NCI-H69 (cell line): ENCODE measurements at regions not wholly inside any gene's neighbourhood (a gene's known extent, or its start where the extent isn't known, plus 50 kb on each side); places are given as distances from the start of the nearest gene placed in this dataset.

Source experiments
- DNase-seq: peaks from one replicate; lab custom pipeline; 2025; lab: John Stamatoyannopoulos, UW

DNA sequence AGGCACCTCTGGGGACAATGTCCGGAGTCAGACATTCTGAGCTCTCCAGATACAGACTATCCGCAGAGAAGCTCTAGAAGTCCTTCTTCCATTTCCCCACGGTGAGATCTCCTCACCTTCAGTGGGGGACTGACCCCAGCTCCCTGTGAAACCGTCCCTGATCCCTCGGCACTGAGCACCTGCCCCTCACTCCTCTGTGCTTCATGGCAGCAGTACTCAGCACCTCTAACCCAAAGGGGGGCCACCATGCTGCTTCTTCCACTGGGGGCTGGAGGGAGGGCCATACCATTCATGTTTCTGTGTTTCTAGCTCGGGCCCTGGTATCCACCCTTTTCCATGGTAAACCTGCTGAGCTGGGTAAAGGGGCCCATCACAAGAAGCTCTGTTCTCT lies 321.7 kb downstream of the BRD1 start:
- DNase-seq = no peak

DNA sequence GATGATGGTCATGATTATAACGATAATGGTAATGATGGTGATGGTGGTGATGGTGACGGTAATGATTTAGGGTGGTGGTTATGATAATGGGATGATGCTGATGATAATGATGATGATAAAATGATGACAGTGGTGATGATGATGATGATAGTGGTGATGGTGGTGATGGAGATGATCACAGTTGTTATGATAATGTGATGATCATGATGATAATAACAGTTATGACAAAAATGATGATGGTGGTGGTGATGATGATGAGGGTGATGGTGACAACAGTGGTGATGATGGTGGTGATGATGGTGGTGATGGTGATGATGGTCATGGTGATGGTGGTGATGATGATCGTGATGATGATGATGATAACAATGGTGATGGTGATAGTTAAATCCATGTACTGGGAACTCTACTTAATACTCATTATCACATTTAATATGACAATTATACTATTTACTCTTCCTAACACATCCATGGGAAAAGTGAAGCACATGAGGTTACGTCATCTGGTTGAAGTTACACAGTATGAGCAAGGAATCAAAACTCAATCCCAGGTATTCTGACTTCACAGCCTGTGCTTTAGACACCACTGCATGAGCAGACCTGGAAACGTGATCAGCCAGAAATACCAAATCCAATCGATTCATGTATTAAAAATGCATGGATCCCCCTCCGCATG lies 322.2 kb downstream of the BRD1 start:
- no peak for DNase-seq

DNA sequence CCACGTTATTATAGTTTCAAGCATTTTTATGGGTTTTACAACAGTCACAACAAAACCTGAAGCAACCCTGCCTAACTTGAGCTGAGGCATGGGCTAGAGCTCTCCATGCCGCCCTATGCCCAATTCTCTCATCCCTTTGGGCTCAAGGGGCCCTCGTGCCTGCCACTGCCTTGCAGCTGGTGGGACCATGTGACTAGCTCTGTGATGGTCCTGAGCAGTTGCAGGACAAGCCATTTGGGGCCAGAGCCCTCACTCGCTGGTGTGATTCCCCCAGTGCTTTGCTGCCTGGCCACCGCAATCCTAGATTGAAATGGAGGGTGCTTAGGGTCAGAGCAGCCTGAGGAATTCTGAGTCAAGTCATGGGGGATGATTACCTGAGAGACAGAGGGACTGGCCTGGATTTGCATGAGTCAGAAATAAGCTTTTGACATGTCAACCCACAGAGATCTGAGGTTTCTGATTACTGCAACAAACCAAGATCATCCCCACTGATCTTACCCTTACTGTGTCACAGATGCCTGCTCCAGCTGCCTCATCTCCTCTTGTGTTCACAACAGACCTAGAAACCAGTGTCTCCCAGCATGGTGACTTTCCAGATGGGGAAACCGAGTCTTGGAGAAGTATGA lies 323.7 kb downstream of the BRD1 start:
- DNase-seq = no peak

DNA sequence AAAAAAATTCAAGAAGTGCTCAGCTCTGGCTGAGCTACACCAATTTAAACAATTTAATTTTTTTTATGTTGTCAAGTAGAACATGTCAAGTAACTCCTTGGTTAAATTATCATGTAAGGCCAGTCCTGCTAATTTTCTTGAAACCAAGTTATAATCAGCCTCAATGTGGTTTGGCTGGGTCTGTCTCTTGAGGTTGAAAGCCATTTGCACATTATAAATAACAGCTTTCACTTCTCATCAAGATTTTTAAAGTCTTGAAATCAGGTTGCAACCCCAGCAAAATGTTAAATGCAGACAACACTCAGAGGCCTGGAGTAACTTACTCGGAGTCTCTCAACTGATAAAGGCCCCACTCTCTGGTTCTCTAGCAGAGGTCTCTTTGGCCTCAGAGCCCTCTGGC lies 324.4 kb downstream of the BRD1 start:
- no peak for DNase-seq

DNA sequence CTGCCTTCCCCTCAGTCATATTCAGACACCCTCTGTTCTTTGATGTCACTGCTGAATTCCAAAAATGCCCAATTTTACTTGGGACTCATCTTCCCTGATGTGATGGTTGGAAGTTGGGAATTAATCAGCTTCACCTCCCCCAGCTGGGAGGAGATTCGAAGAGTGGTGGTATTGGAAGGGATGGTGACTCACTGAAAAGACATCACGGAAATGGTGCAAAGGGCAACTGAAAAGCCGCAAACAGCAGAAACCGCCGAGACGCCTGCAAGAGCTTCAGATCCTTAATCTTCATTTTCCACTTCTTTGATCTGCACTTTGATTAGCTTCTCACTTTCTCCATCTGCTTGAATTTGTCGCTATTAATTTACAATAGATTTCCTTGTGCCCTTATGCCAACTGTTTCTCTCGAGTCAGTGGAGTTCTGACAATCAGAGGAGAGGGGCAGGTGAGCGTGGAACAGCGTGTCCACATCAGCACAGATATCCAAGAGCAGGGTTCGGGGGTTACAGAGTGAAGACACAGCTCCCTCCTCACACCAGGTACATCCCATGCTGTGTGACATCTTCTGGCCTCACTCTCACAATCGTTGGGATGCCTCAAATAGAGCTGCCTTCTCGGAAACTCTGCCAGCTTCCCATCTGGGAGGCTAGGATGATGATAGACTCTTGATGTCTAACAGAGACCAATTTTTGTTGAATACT lies 325.4 kb downstream of the BRD1 start:
- no peak for DNase-seq

DNA sequence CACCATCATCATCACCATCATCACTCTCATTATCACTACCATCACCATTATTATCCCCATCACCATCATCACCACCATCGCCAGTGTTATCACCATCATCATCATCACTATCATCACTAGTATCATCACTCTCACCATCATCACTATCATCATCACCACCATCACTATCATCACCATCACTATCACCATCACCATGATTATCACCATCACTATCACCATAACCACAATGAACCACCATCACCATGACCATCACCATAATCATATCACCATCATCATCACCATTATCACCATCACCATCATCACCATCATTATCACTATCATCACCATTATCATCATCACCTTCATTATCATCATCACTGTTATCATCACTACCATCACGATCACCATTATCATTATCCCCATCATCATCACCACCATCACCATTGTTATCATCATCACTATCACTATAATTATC lies 326.7 kb downstream of the BRD1 start:
- DNase-seq = no peak

DNA sequence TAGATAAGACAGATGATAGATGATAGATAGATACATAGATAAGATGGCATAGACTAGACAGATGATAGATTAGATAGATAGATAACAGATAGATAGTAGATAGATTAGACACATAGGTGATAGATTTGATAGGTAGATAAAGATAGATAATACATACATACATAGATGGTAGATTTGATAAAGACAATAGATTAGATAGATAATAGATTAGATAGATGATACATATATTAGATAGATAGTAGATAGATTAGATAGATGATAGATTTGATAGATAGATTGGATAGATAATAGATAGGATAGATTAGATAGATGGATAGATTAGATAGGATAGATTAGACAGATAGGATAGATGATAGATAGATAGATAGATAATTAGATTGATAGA lies 327.6 kb downstream of the BRD1 start:
- DNase-seq = no peak

DNA sequence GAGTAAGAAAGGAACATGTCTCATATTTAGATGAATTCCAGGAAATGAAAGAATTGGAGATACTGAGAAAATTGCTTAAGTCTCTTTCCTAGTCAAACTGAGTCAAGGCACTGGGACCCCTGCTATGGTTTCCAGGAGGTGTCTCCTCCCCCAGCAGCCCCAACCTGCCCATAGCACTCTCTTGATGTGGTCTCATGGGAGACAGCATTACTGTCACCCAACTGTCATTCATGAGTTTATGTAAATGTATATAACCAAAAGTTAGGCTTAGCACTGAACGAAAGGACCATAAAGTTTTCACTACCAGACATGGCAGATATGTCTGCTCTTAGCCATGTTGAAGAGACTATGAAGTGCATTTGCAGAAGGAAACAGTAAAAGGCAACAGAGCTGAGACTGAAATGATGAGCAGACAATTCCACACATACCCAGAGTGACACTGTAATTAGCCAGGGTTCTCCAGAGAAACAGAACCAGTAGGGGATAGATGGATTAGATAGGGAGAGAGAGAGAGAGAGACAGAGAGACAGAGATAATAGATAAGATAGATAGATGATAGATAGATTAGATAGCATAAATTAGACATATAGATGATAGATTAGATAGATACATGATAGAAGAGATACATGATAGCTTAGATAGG lies 328.1 kb downstream of the BRD1 start:
- no peak for DNase-seq

DNA sequence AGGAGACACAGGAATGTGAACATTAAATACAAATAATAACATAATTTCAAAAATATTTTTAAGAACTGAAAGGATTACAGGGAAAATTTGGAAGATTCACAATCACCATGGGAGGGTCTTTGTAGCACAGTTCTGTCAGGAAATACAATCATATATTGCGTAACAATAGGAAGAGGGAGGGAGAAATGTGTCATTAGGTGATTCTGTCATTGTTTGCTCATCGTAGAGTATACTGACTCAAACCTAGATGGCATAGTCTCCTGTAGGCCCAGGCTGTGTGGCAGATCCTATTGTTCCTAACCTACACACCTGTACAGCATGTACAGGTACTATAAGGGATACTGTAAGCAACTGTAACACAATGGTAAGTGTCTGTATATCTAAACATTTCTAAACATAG lies 330.4 kb downstream of the BRD1 start:
- DNase-seq = peak; percentile 4

DNA sequence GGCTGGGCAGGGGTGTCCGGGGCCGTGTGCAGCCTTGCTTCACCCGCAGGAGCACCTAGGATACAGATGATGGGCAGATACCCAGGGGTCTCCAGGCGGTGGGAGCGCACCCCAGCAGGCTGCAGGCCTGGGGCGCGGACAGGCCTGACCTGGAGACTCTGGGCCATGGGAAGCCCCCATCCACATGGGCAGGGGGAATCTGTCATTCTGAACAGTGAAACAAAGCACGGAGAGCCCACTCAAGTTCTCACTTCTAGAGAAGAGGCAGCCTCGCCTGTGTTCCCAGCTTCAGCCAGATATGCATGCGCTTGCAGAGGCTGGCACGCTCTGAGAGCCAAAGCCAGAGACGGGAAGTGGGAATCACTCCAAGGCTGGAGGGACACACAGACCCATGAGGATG lies 333.1 kb downstream of the BRD1 start:
- DNase-seq = no peak

DNA sequence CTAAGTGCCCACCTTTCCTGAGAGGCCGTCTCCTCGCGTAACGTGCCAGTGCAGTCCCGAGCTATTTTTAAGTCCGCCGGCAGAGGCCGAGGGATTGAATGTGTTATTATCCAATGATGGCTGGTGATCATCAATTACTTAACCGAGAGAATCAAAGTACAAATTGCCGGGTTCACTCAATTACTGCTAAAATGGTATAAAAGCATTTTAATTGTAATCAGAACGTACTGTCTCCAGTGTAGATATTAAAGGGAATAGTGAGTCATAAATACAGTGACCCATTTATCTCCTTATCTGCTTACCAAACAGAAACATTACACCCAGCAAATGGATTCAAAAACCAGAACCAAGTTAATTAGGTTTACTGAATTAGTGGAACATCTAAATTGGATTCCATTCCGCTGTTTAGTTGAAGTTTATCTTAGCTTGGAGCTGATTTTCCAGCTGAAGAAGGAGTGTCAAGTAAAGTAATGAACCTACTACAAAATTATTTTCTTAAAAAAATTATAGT lies 334.9 kb downstream of the BRD1 start:
- no peak for DNase-seq

DNA sequence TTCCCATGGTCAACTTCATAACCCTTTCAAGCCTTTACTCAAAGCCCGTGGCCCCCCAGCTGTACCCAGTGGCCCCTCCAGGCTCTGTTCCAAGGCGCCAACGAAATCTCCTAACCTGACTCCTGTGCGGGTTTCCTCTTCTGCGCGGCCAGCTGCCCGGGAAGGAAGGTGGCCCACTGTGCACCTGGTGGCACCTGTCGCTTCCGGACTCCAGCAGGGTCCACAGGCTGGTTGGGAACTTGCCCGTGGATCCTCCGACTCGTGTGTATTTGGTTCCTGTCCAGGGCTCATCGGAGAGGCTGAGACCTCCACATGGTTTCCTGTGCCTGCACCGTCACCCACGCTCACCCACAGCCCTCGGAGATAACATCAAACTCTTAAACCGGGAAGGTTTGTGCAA lies 335.4 kb downstream of the BRD1 start:
- DNase-seq = no peak

DNA sequence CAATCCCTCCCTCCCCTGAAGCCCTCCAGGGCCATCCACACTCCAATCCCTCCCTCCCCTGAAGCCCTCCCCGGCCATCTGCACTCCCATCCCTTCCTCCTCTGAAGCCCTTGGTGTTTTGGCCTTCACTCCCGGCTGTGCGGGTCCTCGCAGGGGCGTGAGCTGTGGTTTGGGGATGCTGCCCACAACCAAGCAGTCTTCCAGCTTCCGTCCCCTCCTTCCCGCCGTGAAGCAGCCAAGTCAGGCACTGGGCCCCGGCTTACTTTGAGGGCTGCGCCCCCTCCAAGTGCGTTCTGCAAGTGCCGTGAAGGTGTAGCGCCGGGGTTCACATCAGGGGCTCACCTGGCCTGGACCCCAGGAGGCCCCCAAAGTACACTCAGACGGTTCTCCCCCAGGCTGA lies 335.9 kb downstream of the BRD1 start:
- no peak for DNase-seq

DNA sequence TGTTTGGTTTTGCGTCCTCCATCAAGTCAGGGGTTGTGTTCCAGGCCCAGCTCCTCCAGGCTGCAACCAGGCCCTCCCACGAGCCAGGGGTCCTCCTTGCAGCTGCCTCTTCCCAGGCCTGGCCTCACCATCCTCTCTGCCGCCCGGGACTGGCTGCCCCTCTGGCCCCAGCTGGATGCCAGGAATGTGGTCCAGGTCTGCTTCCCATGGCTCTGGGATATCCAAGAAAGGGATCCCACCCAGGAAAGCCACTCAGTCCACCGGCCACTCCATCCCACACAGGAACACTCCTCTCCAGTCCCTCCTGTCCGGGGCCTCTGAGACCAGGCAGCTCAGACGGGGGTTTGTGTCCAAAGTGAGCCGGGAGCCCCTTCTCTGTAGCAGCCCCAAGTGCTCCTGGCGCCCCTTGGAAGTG lies 336.4 kb downstream of the BRD1 start:
- no peak for DNase-seq

DNA sequence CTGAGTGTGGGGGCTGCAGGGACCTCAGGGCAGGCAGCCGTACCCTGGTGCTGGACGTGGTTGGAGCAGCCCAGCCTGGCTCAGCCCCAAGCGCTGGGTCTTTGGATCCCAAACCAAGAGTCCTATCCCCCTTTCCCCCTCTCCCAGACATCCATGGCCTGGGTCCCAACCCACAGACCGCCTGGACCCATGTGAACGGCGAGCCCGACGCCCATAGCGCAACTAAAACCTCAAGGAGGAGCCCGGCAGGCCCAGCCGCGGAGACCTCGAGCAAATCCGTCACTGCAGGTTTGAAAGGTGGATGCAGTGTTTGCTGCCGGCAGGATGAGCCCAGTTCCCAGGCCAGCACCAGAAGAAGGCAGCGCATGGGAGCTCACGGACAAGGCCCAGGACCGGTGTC lies 337.0 kb downstream of the BRD1 start:
- no peak for DNase-seq

DNA sequence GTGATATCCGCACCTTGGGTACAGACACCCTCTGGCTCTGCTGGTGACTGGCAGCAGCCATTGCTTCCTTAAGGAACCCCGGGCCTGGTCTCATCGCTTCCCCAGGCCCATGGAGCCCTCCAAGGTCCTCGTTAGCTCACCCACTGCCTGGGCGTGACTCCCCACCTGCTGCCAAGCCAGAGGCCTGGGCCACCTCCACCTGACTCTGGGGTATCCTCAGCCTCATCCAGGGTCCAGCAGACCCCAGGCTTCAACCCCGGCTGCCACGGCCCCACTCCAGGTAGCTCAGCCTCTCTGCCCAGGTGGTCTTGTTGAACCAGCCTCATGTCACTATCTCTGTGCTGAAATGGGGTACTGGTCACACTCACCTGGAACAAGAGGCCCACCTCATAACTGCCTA lies 337.9 kb downstream of the BRD1 start:
- DNase-seq = no peak

DNA sequence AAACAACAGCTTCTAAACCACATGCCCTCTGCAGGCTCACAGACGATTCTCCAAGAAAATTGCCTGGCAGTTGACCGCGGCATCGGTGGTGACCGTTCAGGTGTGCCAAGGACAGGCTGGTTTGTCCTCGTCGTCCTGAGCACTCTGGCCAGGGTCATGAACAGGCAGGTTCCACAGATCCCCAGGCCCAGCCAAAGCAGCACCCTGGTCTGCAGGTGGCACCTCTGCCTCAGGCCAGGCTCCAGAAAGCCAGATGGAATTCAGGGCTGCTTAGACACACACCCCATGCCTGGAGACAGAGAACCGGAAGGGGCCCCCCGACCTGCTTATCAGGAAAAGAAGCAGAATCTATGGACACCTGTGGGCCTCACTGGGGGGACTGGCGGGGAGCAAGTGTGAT lies 338.7 kb downstream of the BRD1 start:
- no peak for DNase-seq

DNA sequence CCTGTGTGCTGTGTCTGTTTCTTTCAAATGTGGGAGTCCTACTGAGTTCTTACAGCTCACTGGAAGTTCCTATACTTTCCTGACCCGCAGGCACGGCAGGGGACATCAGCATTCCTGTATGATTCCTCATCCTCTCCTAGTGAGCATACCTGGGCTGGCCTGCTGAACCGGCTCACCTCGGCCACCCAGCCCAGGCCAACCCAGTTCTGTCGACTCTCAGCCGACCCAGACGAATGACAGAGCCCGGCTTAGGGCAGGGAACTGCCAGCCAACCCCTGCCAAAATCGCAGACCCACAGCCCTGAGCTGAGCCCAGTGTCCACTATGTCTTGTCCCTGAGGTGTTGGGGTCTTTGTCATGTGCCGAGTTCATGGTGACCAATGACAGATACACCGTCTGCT lies 339.7 kb downstream of the BRD1 start:
- DNase-seq = no peak

DNA sequence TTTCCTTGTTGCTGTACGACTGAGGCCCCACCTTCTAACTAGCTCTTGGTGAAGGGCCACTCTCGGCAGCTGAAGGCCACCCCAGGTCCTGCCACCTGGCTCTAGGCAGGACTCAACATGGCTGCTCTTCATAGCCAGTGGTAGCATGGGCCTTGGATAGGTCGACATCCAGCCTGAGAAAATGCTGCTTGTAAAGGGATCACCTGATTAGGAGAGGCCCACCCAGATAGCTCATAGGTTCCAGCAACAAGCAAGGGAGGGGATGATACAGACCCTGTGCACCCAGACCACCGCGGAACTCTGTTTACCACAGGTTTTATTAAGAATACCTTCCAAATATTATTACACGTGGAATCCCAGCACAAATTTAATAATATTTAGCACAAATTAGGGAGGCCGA lies 341.4 kb downstream of the BRD1 start:
- no peak for DNase-seq

DNA sequence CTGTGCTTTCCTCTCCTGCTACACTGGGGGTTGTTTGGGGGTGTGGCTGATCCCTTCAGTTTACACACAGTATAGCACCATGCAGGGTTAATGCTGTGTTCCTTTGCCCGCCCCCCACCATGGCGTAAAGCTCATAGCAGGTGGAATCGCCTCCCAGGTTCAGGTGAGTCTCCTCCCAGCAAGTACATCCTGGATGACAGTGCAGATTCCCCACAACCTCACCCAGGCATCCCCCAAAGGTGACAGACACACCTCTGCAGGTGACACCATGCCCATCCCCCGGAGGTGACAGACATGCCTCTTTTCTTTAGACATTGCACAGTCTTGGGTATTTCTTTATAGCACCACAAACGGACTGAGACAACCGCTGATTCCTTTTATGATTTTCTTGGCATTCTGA lies 343.7 kb downstream of the BRD1 start:
- DNase-seq = peak; percentile 8

DNA sequence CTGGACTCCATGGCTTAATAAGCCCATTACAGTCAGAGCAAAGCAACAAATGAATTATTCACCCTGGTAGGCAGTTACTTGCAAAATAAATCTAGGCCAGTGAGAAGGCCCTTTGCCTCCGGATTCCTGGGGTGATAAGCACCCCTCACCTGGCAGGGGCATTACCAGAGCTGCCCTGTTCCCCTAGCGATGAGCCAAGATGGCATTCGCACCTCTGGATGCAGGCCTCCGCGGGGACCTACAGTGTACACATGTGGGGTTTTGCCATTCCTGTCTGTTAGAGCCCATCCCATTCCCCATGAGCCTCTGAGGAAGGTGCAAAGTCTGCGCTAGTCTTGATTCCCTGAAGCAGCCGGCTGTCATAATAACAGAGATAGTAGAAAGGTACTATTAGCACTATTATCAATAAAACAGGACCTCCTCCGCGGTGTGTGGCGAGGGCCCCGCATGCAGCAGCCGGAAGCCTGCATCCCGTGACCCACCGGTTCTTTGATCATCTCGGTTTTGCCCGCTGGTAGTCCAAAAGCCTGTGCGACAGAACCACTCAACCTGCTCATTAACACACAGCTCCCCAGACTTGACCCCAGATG lies 344.3 kb downstream of the BRD1 start:
- no peak for DNase-seq

DNA sequence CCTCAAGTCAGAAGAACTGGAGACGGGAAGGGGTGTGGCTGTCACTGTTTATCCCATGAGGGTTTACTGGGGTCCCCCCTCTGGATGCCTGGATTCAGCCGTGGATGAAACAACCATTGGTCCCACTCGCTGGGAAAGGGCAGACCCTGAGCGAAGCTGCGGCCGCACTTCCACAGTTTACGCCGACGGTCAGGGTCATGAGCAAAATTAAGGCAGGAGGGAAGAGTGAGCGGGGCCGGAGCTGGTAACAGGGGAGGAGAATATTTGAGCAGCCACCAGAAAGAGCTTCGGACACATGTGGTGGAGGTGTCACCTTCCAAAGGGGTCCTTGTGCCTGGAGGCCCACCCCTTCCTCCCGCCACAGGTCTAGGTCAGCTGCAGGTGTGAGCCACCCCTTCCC lies 344.9 kb downstream of the BRD1 start:
- DNase-seq = no peak
